ENCODE measurements at regions not wholly inside any gene's neighbourhood (a gene's known extent, or its start where the extent isn't known, plus 50 kb on each side); places are given as distances from the start of the nearest gene placed in this dataset.

DNA sequence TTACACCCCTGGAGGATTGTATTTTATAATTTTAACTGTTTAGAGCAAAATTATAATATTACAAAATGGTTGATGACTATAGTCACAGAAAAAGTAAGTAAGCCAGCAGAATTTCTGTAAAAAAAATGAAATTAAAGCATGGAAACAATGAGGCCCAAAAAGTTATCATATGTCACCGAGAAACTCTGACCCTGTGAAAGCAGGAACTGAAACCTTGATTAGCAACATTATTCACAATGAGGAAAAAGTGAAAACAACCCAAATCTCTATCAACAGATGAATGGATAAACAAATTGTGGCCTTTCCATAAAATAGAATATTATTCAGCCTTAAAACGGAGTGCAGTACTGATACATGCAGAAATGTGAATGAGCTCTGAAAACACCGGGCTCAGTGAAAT is 1471.7 kb downstream of the NLGN4Y start:
- TF ChIP-seq YY1 (IDR thresholded peaks at IDR 0.05; ENCODE audit: insufficient read depth, insufficient read length) (no peak), SUZ12 (IDR thresholded peaks at IDR 0.05; ENCODE audit: extremely low read depth, insufficient read depth, insufficient read length) (no peak)
